Nephron progenitor cell (in vitro differentiated cells): ENCODE measurements at regions not wholly inside any gene's neighbourhood (a gene's known extent, or its start where the extent isn't known, plus 50 kb on each side); places are given as distances from the start of the nearest gene placed in this dataset.

Source experiments
- DNase-seq: peaks from one replicate; pipeline ENCODE4 v3.0.0; 2021
- H3K27ac Mint-ChIP-seq: 2 replicates; pipeline ENCODE4 v1.8.0; 2021; ENCODE audit warnings: mild to moderate bottlenecking, moderate library complexity, mixed read lengths
- H3K27me3 Mint-ChIP-seq: 2 replicates; pipeline ENCODE4 v1.8.0; 2021; ENCODE audit warnings: mild to moderate bottlenecking, low read depth, mixed read lengths; ENCODE audit not compliant: poor library complexity
- H3K36me3 Mint-ChIP-seq: 2 replicates; pipeline ENCODE4 v1.8.0; 2021; ENCODE audit warnings: low read depth, mixed read lengths
- H3K4me1 Mint-ChIP-seq: 2 replicates; pipeline ENCODE4 v1.8.0; 2021; ENCODE audit warnings: mixed read lengths
- H3K4me3 Mint-ChIP-seq: 2 replicates; pipeline ENCODE4 v1.8.0; 2021; ENCODE audit warnings: mild to moderate bottlenecking, moderate library complexity, mixed read lengths
- H3K9me3 Mint-ChIP-seq: 2 replicates; pipeline ENCODE4 v1.8.0; 2021; ENCODE audit warnings: mild to moderate bottlenecking, moderate library complexity, mixed read lengths
- CTCF ChIP-seq: fragments of 200-600 bp; sonication (generic); IDR thresholded peaks from 2 replicates; pipeline ENCODE4 v1.5.0; 2021; ENCODE audit warnings: antibody characterized with exemption

GRCh38 chr16:17970816-17971331 lies 365.7 kb downstream of the NPIPA8 start:
- H3K27ac Mint-ChIP-seq: no peak overlapping the region
- H3K9me3 Mint-ChIP-seq: peaks cover 18% of the 10 kb centered on the region
- TF ChIP-seq CTCF: no peak
- peaks cover 9% of the 10 kb centered on the region for H3K36me3 Mint-ChIP-seq
- peak overlapping the region; percentile 29 for H3K4me3 Mint-ChIP-seq
- peaks cover 45% of the 10 kb centered on the region for H3K4me1 Mint-ChIP-seq
- peaks cover 21% of the 10 kb centered on the region for H3K27me3 Mint-ChIP-seq
- DNase-seq: no peak

- H3K27ac Mint-ChIP-seq: no peak overlapping the region
- no peak overlapping the region for H3K4me3 Mint-ChIP-seq
- H3K4me1 Mint-ChIP-seq: peaks cover 45% of the 10 kb centered on the region
- H3K9me3 Mint-ChIP-seq: peaks cover 18% of the 10 kb centered on the region
- H3K27me3 Mint-ChIP-seq: peaks cover 16% of the 10 kb centered on the region
- TF ChIP-seq CTCF: no peak
- peaks cover 9% of the 10 kb centered on the region for H3K36me3 Mint-ChIP-seq
- DNase-seq: no peak
Measured at GRCh38 chr16:17970157-17970765, 366.3 kb downstream of the NPIPA8 start.

GRCh38 chr16:17965133-17965900 lies 371.2 kb downstream of the NPIPA8 start:
- Mint-ChIP-seq H3K9me3 (peaks cover 37% of the 10 kb centered on the region), H3K27ac (no peak overlapping the region), H3K4me1 (peaks cover 40% of the 10 kb centered on the region), H3K36me3 (peaks cover 9% of the 10 kb centered on the region), H3K4me3 (no peak overlapping the region), H3K27me3 (peaks cover 13% of the 10 kb centered on the region)
- TF ChIP-seq CTCF: no peak
- no peak for DNase-seq

GRCh38 chr16:17964196-17964595 lies 372.3 kb downstream of the NPIPA8 start:
- DNase-seq: no peak
- Mint-ChIP-seq H3K9me3 (peaks cover 41% of the 10 kb centered on the region), H3K27me3 (peaks cover 11% of the 10 kb centered on the region), H3K36me3 (peaks cover 9% of the 10 kb centered on the region), H3K27ac (no peak overlapping the region), H3K4me1 (peaks cover 29% of the 10 kb centered on the region), H3K4me3 (no peak overlapping the region)
- no peak for TF ChIP-seq CTCF

- no peak for TF ChIP-seq CTCF
- Mint-ChIP-seq H3K9me3 (peaks cover 44% of the 10 kb centered on the region), H3K27me3 (peaks cover 11% of the 10 kb centered on the region), H3K36me3 (peaks cover 9% of the 10 kb centered on the region), H3K27ac (no peak overlapping the region), H3K4me3 (no peak overlapping the region), H3K4me1 (peaks cover 20% of the 10 kb centered on the region)
- no peak for DNase-seq
Measured at GRCh38 chr16:17963185-17963836, 373.2 kb downstream of the NPIPA8 start.
